ENCODE measurements at regions not wholly inside any gene's neighbourhood (a gene's known extent, or its start where the extent isn't known, plus 50 kb on each side); places are given as distances from the start of the nearest gene placed in this dataset.

DNA sequence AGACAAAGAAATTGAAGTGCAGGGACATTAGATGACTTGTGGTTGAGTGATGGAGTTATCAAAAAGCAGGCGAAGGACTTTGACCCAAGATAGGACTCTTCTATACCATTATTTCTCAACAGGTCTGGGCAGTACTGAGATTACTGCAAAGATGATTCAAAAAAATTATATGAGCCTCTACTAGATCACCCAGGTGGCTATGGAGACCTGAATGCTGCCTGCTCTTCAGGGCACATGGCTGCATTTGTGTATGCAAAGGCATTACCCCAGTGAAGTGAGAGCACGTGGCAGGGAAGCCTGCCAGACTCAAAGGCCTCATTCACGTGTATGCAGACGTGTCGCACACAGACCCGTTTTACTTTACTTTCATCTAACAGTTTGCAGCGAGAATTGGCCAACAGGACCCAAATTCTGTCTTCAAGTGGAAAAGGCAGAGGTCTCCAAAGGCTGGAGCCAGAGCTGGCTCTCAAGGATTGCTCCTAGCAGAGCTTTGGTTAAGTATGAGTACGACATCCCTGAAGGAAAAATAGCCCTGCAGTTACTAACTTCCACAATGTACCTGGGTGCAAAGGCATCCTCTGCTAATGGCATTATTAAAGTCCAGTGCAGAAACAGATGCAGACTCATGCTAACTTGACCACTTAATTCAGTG lies 113.8 kb upstream of the ARMC2 start:
- H3K4me3 ChIP-seq, result no peak overlapping the region
- no peaks in the 10 kb centered on the region for H3K27me3 ChIP-seq
- no peak overlapping the region for H3K27ac ChIP-seq
- H3K9me3 ChIP-seq, result no peaks in the 10 kb centered on the region
- H3K36me3 ChIP-seq (ENCODE audit: low read depth, missing control alignments), result no peaks in the 10 kb centered on the region
- DNase-seq, result no peak
- intact Hi-C loops (cut with DNase I; ENCODE audit: low total_unique reads), result no loop called here
- peaks cover 6% of the 10 kb centered on the region for H3K4me1 ChIP-seq
- TF ChIP-seq CTCF (IDR thresholded peaks at IDR 0.05) (no peak), POLR2A (IDR thresholded peaks at IDR 0.05) (no peak)
- 96% methylated on average over 8 of the region's 8 CpGs for WGBS, 2 donors

DNA sequence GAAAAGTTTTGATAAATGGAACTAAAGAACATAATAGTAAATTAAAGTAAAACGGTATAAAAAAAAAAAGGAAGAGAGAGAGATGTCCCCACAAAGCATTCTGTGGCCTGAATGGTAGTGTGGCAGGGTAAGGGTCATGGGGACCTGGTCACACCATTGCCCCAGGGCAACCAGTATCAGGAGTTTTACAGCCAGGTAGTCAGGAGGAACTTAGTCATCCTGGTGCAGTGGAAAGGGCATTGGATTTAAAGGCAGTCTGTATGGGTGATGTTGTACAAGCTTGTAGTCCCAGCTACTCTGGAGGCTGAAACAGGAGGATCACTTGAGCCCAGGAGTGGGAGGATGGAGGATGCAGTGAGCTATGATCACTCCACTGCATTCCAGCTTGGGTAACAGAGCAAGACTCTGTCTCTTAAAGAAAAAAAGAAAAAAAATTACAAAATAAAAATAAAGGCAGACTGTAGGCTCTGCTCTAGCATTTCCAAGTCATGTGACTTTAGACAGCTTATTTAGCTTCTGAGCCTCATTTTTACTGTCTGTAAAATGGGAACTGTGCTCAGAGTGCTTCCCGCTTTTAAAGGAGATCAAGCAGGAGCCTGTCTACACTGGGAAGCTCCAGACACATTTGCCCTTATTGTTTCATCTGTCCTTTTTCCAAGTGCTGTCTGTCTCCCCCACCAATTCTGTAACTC lies 112.8 kb upstream of the ARMC2 start:
- no peak for DNase-seq
- intact Hi-C loops (cut with DNase I; ENCODE audit: low total_unique reads), result no loop called here
- Histone ChIP-seq H3K36me3 (ENCODE audit: low read depth, missing control alignments) (no peaks in the 10 kb centered on the region), H3K27ac (no peak overlapping the region), H3K4me3 (no peak overlapping the region), H3K9me3 (no peaks in the 10 kb centered on the region), H3K27me3 (no peaks in the 10 kb centered on the region), H3K4me1 (peaks cover 6% of the 10 kb centered on the region)
- 91 to 92% methylated on average over 2 of the region's 2 CpGs for WGBS, 2 donors
- TF ChIP-seq POLR2A (IDR thresholded peaks at IDR 0.05), result no peak
- TF ChIP-seq CTCF (IDR thresholded peaks at IDR 0.05), result no peak

DNA sequence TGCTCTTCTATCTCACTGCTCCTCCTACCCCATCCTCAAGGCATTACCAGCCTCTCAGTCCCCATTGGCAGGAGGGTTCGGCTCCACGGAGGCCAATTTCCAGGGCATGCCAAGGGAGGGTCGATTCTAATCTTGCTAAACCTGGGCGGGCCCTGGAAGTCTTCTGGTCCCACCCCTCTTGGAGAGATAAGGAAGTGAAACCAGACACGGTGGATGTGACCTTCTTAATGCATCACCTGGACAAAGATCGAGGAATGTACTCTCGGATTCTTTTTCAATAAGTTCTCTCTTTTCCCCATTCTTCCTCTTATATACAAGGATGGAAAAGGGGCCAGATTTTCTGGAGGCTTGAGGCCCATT lies 112.2 kb upstream of the ARMC2 start:
- WGBS, 2 donors, result 65 to 80% methylated on average over 6 to 7 of the region's 7 CpGs
- DNase-seq, result no peak
- Histone ChIP-seq H3K27ac (no peak overlapping the region), H3K9me3 (no peaks in the 10 kb centered on the region), H3K36me3 (ENCODE audit: low read depth, missing control alignments) (no peaks in the 10 kb centered on the region), H3K4me1 (peaks cover 3% of the 10 kb centered on the region), H3K4me3 (no peak overlapping the region), H3K27me3 (no peaks in the 10 kb centered on the region)
- intact Hi-C loops (cut with DNase I; ENCODE audit: low total_unique reads), result no loop called here
- TF ChIP-seq CTCF (IDR thresholded peaks at IDR 0.05) (no peak), POLR2A (IDR thresholded peaks at IDR 0.05) (no peak)

DNA sequence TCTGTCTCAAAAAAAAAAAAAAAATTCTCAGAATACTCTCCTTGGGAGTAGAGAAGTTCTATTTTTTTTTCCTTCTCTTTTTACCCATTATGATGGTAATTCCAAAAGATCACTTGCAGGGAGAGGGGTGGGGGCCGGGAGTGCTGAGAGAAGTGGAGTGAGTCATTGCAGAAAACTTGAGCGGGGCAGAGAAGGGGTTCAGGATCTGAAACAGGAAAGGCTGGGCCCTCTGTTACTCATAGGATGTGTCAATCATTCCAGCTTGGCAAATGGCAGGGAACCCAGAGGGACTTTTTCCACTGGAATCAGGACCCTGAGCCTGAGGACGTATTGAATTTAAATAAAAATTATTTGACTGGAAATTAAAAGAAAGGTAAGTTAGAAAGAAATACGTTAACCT lies 111.4 kb upstream of the ARMC2 start:
- peaks cover 3% of the 10 kb centered on the region for H3K4me1 ChIP-seq
- no peak for DNase-seq
- no peak overlapping the region for H3K4me3 ChIP-seq
- H3K36me3 ChIP-seq (ENCODE audit: low read depth, missing control alignments), result no peaks in the 10 kb centered on the region
- no peak overlapping the region for H3K27ac ChIP-seq
- no peaks in the 10 kb centered on the region for H3K27me3 ChIP-seq
- WGBS, 2 donors, result 64 to 68% methylated on average over 4 of the region's 4 CpGs
- TF ChIP-seq POLR2A (IDR thresholded peaks at IDR 0.05) (no peak), CTCF (IDR thresholded peaks at IDR 0.05) (no peak)
- no peaks in the 10 kb centered on the region for H3K9me3 ChIP-seq
- intact Hi-C loops (cut with DNase I; ENCODE audit: low total_unique reads), result no loop called here

All from testis (tissue), 2 donors.